GM18499 (cell line): ENCODE measurements at regions not wholly inside any gene's neighbourhood (a gene's known extent, or its start where the extent isn't known, plus 50 kb on each side); places are given as distances from the start of the nearest gene placed in this dataset.

ENCODE experiments used
- ATAC-seq: cut with Tn5 transposase; IDR thresholded peaks from one replicate; pipeline ENCODE4 v1.9.1; 2021; ENCODE audit warnings: moderate number of reproducible peaks; ENCODE audit not compliant: insufficient read depth, unreplicated experiment

GRCh38 chr2:15846626-15847025 is 93.7 kb upstream of the MYCN start:
- ATAC-seq, result no peak

GRCh38 chr2:15850534-15850933 is 89.8 kb upstream of the MYCN start:
- ATAC-seq, result no peak

GRCh38 chr2:15851076-15851693 is 89.2 kb upstream of the MYCN start:
- no peak for ATAC-seq

- ATAC-seq, result no peak
Observed at GRCh38 chr2:15852811-15853210, 87.5 kb upstream of the MYCN start.

GRCh38 chr2:15853903-15854302 is 86.4 kb upstream of the MYCN start:
- ATAC-seq, result no peak

GRCh38 chr2:15855766-15856260 is 84.5 kb upstream of the MYCN start:
- ATAC-seq, result no peak

- ATAC-seq, result no peak
Observed at GRCh38 chr2:15856318-15856717, 84.0 kb upstream of the MYCN start.

GRCh38 chr2:15858466-15858865 is 81.9 kb upstream of the MYCN start:
- ATAC-seq, result no peak

GRCh38 chr2:15860051-15860663 is 80.2 kb upstream of the MYCN start:
- ATAC-seq, result no peak

- ATAC-seq, result no peak
Observed at GRCh38 chr2:15860760-15861159, 79.6 kb upstream of the MYCN start.

GRCh38 chr2:15861172-15861822 is 79.1 kb upstream of the MYCN start:
- ATAC-seq, result no peak

GRCh38 chr2:15861898-15862297 is 78.5 kb upstream of the MYCN start:
- no peak for ATAC-seq

- no peak for ATAC-seq
Observed at GRCh38 chr2:15863089-15863488, 77.3 kb upstream of the MYCN start.

GRCh38 chr2:15863494-15864175 is 76.7 kb upstream of the MYCN start:
- ATAC-seq, result no peak

GRCh38 chr2:15864176-15864769 is 76.1 kb upstream of the MYCN start:
- no peak for ATAC-seq

GRCh38 chr2:15865923-15866322 is 74.4 kb upstream of the MYCN start:
- ATAC-seq, result no peak

- no peak for ATAC-seq
Observed at GRCh38 chr2:15866563-15867193, 73.7 kb upstream of the MYCN start.

- ATAC-seq, result no peak
Observed at GRCh38 chr2:15867194-15868171, 72.9 kb upstream of the MYCN start.

- ATAC-seq, result no peak
Observed at GRCh38 chr2:15868186-15868585, 72.2 kb upstream of the MYCN start.
